WERI-Rb-1 (cell line): ENCODE measurements at regions not wholly inside any gene's neighbourhood (a gene's known extent, or its start where the extent isn't known, plus 50 kb on each side); places are given as distances from the start of the nearest gene placed in this dataset.

Experiments
- DNase-seq: peaks from one replicate; pipeline ENCODE4 v3.0.0-alpha.2; 2020
- H3K27ac ChIP-seq: fragments of 250-450 bp; sonication (Bioruptor Pico); 2 replicates; pipeline ENCODE4 v1.5.1; 2020; ENCODE audit warnings: mild to moderate bottlenecking, moderate library complexity
- H3K27me3 ChIP-seq: fragments of 250-450 bp; sonication (Bioruptor Pico); 2 replicates; pipeline ENCODE4 v1.5.1; 2021; ENCODE audit warnings: mild to moderate bottlenecking, low read depth, moderate library complexity; ENCODE audit not compliant: insufficient read depth, severe bottlenecking
- H3K36me3 ChIP-seq: fragments of 250-450 bp; sonication (Bioruptor Pico); 2 replicates; pipeline ENCODE4 v1.5.1; 2020; ENCODE audit warnings: mild to moderate bottlenecking, moderate library complexity
- H3K4me3 ChIP-seq: 2 replicates; pipeline ENCODE4 v1.5.1; 2011; ENCODE audit warnings: low read depth, mild to moderate bottlenecking, control low read depth, low read length
- H3K9me3 ChIP-seq: fragments of 250-450 bp; sonication (Bioruptor Pico); 2 replicates; pipeline ENCODE4 v1.5.1; 2021; ENCODE audit warnings: mild to moderate bottlenecking, moderate library complexity; ENCODE audit not compliant: severe bottlenecking
- CTCF ChIP-seq: IDR thresholded peaks from 2 replicates; pipeline ENCODE4 v1.5.1; 2011; ENCODE audit warnings: low read depth, mild to moderate bottlenecking, control low read depth, inconsistent platforms, low read length

GRCh38 chr2:150378686-150379085 is 108.8 kb downstream of the RND3 start:
- no peak overlapping the region for H3K4me3 ChIP-seq
- H3K36me3 ChIP-seq, result no peaks in the 10 kb centered on the region
- no peaks in the 10 kb centered on the region for H3K27me3 ChIP-seq
- DNase-seq, result no peak
- H3K9me3 ChIP-seq, result no peaks in the 10 kb centered on the region
- no peak for TF ChIP-seq CTCF
- H3K27ac ChIP-seq, result no peak overlapping the region

GRCh38 chr2:150376553-150377335 is 110.7 kb downstream of the RND3 start:
- DNase-seq, result no peak

GRCh38 chr2:150375333-150375732 is 112.1 kb downstream of the RND3 start:
- Histone ChIP-seq H3K4me3 (no peak overlapping the region), H3K27ac (no peak overlapping the region), H3K9me3 (no peaks in the 10 kb centered on the region), H3K27me3 (no peaks in the 10 kb centered on the region), H3K36me3 (no peaks in the 10 kb centered on the region)
- DNase-seq, result no peak
- TF ChIP-seq CTCF, result no peak

More at GRCh38 chr2:150376553-150377335, 110.7 kb downstream of the RND3 start:
- no peaks in the 10 kb centered on the region for H3K27me3 ChIP-seq
- H3K36me3 ChIP-seq, result no peaks in the 10 kb centered on the region
- H3K9me3 ChIP-seq, result no peaks in the 10 kb centered on the region
- no peak for TF ChIP-seq CTCF
- no peak overlapping the region for H3K4me3 ChIP-seq
- H3K27ac ChIP-seq, result no peak overlapping the region

- peak overlapping the region; percentile 11; the same call in 1 of the 2 replicates for H3K27ac ChIP-seq
- no peaks in the 10 kb centered on the region for H3K36me3 ChIP-seq
- no peak for TF ChIP-seq CTCF
- DNase-seq, result no peak
- no peaks in the 10 kb centered on the region for H3K27me3 ChIP-seq
- no peak overlapping the region for H3K4me3 ChIP-seq
- no peaks in the 10 kb centered on the region for H3K9me3 ChIP-seq
These were observed 113.0 kb downstream of the RND3 start for GRCh38 chr2:150374492-150374891.

GRCh38 chr2:150373374-150373773 is 114.1 kb downstream of the RND3 start:
- no peak overlapping the region for H3K4me3 ChIP-seq
- H3K36me3 ChIP-seq, result no peaks in the 10 kb centered on the region
- no peak for DNase-seq
- no peak overlapping the region for H3K27ac ChIP-seq
- H3K9me3 ChIP-seq, result no peaks in the 10 kb centered on the region
- TF ChIP-seq CTCF, result no peak
- H3K27me3 ChIP-seq, result no peaks in the 10 kb centered on the region
